ENCODE measurements at regions not wholly inside any gene's neighbourhood (a gene's known extent, or its start where the extent isn't known, plus 50 kb on each side); places are given as distances from the start of the nearest gene placed in this dataset.

- TF ChIP-seq, protein P1, sequence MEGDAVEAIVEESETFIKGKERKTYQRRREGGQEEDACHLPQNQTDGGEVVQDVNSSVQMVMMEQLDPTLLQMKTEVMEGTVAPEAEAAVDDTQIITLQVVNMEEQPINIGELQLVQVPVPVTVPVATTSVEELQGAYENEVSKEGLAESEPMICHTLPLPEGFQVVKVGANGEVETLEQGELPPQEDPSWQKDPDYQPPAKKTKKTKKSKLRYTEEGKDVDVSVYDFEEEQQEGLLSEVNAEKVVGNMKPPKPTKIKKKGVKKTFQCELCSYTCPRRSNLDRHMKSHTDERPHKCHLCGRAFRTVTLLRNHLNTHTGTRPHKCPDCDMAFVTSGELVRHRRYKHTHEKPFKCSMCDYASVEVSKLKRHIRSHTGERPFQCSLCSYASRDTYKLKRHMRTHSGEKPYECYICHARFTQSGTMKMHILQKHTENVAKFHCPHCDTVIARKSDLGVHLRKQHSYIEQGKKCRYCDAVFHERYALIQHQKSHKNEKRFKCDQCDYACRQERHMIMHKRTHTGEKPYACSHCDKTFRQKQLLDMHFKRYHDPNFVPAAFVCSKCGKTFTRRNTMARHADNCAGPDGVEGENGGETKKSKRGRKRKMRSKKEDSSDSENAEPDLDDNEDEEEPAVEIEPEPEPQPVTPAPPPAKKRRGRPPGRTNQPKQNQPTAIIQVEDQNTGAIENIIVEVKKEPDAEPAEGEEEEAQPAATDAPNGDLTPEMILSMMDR (IDR thresholded peaks at IDR 0.05 in 4 of 5, conservative IDR thresholded peaks at IDR 0.05 in 1 of 5): no peak
- TF ChIP-seq POLR2A (IDR thresholded peaks at IDR 0.05): no peak
Observed at GRCh38 chr6:163750431-163751031, 336.0 kb downstream of the QKI start.

Measured in gastrocnemius medialis (tissue), 4 donors.